ENCODE measurements at regions not wholly inside any gene's neighbourhood (a gene's known extent, or its start where the extent isn't known, plus 50 kb on each side); places are given as distances from the start of the nearest gene placed in this dataset.

DNA sequence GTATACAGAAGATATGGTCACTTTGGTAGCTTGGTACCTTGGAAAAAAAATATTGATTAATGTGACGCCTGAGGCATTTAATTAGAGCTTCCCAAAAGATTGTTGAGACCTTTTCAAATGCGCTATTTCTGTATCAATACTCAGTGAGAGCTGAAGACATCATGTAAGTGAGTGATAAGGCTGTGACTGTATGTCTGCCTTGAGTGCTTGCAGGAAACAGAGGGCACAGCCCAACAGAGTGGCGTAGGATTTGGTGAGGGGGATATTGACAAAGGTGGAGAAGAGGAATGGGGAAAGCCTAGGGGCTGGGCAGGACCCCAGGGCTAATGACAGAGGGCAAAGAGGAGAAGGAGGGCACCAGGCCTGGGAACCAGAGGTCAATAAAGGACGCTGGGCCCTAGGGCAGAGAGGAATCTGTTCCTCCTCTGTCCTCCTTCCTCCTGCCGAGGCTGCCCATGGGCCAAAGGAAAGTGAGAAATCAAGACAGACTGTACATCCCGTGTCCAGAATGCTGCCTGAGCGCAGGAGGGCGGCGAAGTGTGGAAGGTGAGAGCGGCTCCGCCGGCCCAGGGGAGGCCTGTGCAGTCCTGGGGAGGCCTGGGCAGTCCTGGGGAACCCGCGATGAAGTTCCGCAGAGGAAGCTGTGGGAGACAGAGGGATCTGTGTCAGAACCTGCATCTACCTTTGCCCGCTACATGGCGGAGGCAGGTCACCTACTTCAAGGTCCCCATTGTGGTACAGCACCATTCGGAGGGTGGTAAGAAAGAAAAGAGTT, 228.6 kb upstream of the PIEZO2 start:
- TF ChIP-seq, protein P1, sequence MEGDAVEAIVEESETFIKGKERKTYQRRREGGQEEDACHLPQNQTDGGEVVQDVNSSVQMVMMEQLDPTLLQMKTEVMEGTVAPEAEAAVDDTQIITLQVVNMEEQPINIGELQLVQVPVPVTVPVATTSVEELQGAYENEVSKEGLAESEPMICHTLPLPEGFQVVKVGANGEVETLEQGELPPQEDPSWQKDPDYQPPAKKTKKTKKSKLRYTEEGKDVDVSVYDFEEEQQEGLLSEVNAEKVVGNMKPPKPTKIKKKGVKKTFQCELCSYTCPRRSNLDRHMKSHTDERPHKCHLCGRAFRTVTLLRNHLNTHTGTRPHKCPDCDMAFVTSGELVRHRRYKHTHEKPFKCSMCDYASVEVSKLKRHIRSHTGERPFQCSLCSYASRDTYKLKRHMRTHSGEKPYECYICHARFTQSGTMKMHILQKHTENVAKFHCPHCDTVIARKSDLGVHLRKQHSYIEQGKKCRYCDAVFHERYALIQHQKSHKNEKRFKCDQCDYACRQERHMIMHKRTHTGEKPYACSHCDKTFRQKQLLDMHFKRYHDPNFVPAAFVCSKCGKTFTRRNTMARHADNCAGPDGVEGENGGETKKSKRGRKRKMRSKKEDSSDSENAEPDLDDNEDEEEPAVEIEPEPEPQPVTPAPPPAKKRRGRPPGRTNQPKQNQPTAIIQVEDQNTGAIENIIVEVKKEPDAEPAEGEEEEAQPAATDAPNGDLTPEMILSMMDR (IDR thresholded peaks at IDR 0.05): no peak
- no peak for TF ChIP-seq POLR2A (IDR thresholded peaks at IDR 0.05)
